ENCODE measurements at regions not wholly inside any gene's neighbourhood (a gene's known extent, or its start where the extent isn't known, plus 50 kb on each side); places are given as distances from the start of the nearest gene placed in this dataset.

DNA sequence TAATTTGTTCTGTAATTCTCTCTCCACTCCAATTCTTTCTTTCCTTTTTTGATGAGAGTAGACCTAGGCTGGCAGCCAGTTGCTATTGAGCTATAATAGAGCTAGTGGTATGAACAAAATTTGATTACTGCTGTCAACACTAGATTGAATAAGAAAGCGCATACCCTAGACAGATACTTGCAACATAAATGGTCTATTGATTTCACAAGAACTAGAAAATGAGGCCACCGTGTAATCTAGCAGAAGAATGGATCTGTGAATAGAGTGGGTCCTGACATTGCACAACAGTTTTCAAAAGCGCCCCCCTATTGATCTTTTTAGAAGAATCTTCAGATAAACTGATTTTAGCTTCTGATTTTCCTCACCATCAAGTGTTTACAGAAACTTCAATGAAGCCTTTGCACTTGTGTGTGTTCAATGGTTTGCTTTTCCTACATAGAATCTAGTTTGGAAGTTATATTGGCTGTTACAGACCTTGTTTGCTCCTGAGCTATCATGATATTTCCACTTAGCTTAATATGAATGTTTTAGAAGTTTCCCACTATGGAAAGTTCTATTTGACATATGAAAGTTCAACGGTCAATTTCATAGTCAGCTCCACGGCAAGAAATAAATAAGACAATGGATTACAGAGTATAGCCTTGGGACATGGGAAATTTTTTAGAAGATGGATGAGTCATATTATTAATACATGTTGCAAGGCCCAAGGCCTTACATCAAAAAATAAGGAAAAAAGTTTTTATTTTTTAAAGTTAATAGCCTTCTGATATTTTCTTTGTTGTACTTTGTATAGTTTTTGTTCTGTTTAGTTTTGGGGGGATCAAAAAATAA lies 55.6 kb downstream of the UTRN start:
- Histone ChIP-seq H3K9me3 (no peaks in the 10 kb centered on the region), H3K27me3 (no peaks in the 10 kb centered on the region), H3K4me3 (ENCODE audit: low read depth, low read length) (no peak overlapping the region), H3K36me3 (no peaks in the 10 kb centered on the region), H3K4me1 (no peaks in the 10 kb centered on the region)
- TF ChIP-seq, protein P1, sequence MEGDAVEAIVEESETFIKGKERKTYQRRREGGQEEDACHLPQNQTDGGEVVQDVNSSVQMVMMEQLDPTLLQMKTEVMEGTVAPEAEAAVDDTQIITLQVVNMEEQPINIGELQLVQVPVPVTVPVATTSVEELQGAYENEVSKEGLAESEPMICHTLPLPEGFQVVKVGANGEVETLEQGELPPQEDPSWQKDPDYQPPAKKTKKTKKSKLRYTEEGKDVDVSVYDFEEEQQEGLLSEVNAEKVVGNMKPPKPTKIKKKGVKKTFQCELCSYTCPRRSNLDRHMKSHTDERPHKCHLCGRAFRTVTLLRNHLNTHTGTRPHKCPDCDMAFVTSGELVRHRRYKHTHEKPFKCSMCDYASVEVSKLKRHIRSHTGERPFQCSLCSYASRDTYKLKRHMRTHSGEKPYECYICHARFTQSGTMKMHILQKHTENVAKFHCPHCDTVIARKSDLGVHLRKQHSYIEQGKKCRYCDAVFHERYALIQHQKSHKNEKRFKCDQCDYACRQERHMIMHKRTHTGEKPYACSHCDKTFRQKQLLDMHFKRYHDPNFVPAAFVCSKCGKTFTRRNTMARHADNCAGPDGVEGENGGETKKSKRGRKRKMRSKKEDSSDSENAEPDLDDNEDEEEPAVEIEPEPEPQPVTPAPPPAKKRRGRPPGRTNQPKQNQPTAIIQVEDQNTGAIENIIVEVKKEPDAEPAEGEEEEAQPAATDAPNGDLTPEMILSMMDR (IDR thresholded peaks at IDR 0.05; ENCODE audit: low read depth, low read length), result no peak
- no peak for DNase-seq

DNA sequence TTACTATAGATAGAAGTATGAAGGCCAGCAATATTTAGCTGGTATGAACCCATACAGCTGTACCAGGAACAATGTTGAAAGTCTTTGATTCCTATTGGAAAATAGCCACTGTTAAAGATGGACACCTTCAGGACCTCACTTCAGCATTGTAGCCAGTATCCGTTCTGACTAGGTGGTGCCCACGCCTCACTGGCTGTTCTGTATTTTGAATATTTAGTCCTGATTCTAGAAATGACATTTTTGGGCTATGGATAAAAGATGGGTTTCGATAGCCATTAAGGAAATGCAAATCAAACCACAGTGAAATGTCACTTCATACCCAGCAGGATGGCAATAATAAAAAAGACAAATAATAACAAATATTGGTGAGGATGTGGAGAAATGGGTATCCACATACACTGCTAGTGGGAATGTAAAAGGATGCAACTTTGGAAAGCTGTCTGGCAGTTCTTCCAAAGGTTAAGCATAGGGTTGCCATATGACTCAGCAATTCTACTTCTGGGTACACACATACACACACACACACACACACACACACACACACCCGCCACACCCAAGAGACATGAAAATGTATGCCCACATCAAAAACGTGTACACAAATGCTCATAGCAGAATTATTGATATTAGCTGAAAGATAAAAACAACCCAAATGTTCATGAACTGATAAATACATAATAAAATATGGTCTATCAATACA lies 56.8 kb downstream of the UTRN start:
- no peaks in the 10 kb centered on the region for H3K36me3 ChIP-seq
- H3K9me3 ChIP-seq, result no peaks in the 10 kb centered on the region
- DNase-seq, result no peak
- no peak overlapping the region for H3K4me3 ChIP-seq (ENCODE audit: low read depth, low read length)
- H3K4me1 ChIP-seq, result no peaks in the 10 kb centered on the region
- TF ChIP-seq, protein P1 (IDR thresholded peaks at IDR 0.05; ENCODE audit: low read depth, low read length), result no peak
- no peaks in the 10 kb centered on the region for H3K27me3 ChIP-seq

DNA sequence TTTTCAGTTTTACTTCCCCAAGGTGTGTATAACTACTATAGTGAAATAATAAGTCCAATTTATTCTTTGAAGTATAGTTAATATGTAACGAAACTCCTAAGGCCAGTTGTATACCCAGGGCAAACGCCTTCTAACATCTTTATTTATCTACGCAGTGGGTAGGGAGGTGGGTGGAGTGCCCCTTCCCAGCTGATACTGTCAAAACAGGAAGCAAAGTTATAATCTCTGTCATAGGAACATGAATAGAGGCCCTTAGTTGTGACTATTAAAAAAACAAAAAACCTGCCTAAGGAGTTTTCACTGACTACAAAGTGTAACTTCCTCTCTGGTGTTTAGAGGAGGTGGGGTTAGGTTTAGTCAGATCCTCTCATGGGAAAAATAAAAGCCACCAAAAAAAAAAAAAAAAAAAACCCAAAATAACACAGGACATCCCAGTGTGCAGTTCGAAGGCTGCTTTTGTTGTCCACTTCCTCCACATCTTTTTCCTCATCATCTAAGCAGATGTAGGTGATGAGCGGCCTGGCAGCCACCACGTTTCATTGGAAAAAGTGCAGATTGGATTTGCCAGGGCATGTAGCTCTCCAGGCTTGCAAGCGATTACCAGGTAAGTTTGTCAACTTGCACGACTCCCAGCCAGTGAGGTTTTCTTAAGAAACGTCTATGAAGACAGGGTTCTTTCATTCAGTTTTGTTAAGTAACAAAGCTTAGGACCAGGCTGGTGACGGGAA lies 58.7 kb downstream of the UTRN start:
- Histone ChIP-seq H3K4me3 (ENCODE audit: low read depth, low read length) (no peak overlapping the region), H3K9me3 (no peaks in the 10 kb centered on the region), H3K27me3 (no peaks in the 10 kb centered on the region), H3K4me1 (no peaks in the 10 kb centered on the region), H3K36me3 (no peaks in the 10 kb centered on the region)
- TF ChIP-seq, protein P1 (IDR thresholded peaks at IDR 0.05; ENCODE audit: low read depth, low read length), result no peak
- no peak for DNase-seq

DNA sequence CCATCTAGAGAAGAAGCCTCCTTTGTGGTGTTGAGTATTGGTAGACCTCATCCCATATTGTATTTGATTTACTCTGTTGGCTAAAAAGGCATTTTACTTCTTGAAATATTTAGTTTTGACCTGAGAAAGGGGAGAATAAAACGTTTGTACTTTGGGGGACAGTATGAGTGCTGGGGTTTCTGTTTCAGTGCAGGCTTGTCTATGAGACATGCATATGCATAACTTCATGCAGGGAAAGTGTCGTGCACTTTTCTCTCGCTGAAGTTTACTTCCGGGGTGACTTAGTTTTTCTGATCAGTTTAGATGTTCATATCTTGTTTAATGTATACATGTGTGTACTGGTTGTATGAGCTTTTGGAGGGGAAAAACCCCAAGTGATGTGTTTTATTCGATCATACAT lies 59.5 kb downstream of the UTRN start:
- no peaks in the 10 kb centered on the region for H3K27me3 ChIP-seq
- H3K36me3 ChIP-seq, result no peaks in the 10 kb centered on the region
- no peaks in the 10 kb centered on the region for H3K4me1 ChIP-seq
- TF ChIP-seq, protein P1 (IDR thresholded peaks at IDR 0.05; ENCODE audit: low read depth, low read length), result no peak
- H3K4me3 ChIP-seq (ENCODE audit: low read depth, low read length), result no peak overlapping the region
- no peaks in the 10 kb centered on the region for H3K9me3 ChIP-seq
- DNase-seq, result no peak

DNA sequence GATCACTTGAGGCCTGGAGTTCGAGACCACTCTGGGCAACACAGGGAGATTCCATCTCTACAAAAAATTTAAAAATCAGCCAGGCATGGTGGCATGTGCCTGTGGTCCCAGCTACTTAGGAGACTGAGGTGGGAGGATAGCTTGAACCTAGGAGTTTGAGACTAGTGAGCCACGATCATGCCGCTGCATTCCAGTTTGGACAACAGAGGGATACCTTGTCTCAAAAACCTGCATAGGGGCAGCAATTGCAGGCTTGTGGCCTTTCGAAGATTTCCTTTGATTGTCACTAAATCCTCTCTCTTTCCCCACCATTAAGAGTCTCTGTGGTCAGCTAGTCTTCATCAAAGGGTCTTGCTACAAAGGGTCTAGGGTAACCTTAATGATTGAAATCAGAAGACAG lies 60.3 kb downstream of the UTRN start:
- Histone ChIP-seq H3K27me3 (no peaks in the 10 kb centered on the region; the same call in 1 of the 2 replicates), H3K36me3 (no peaks in the 10 kb centered on the region), H3K4me3 (ENCODE audit: low read depth, low read length) (no peak overlapping the region), H3K9me3 (no peaks in the 10 kb centered on the region), H3K4me1 (no peaks in the 10 kb centered on the region)
- TF ChIP-seq, protein P1 (IDR thresholded peaks at IDR 0.05; ENCODE audit: low read depth, low read length), result no peak
- no peak for DNase-seq
